Skin epidermis (tissue), 12 donors: ENCODE measurements at regions not wholly inside any gene's neighbourhood (a gene's known extent, or its start where the extent isn't known, plus 50 kb on each side); places are given as distances from the start of the nearest gene placed in this dataset.

Source experiments
- H3K27ac ChIP-seq, 21 experiments: fragments of 200-600 bp; sonication (generic) in 11 of 21; one replicate each; pipeline ENCODE4 v1.5.0; 2020; ENCODE audit warnings: mild to moderate bottlenecking in 3 of 21, inconsistent platforms in 2 of 21, moderate library complexity in 2 of 21
- H3K4me3 ChIP-seq, 7 experiments: fragments of 200-600 bp; sonication (generic) in 2 of 7; one replicate each; pipeline ENCODE4 v1.5.0; 2020; ENCODE audit warnings: inconsistent platforms in 2 of 7, mild to moderate bottlenecking in 2 of 7, moderate library complexity in 1 of 7

GRCh38 chr6:139766796-139767195, 392.3 kb upstream of the CITED2 start:
- Histone ChIP-seq H3K27ac (no peak overlapping the region), H3K4me3 (no peak overlapping the region)

- Histone ChIP-seq H3K27ac (peak overlapping the region in 1 of 21 experiments; percentile 5), H3K4me3 (no peak overlapping the region)
These were observed 391.4 kb upstream of the CITED2 start for GRCh38 chr6:139765825-139766285.

- peak overlapping the region in 15 of 21 experiments; percentile 5 to 80 (median 35) for H3K27ac ChIP-seq
- H3K4me3 ChIP-seq = no peak overlapping the region
These were observed 390.1 kb upstream of the CITED2 start for GRCh38 chr6:139764498-139764986.

GRCh38 chr6:139763468-139764210, 389.2 kb upstream of the CITED2 start:
- peak overlapping the region in 14 of 21 experiments; percentile 2 to 80 (median 37) for H3K27ac ChIP-seq
- no peak overlapping the region for H3K4me3 ChIP-seq

DNA sequence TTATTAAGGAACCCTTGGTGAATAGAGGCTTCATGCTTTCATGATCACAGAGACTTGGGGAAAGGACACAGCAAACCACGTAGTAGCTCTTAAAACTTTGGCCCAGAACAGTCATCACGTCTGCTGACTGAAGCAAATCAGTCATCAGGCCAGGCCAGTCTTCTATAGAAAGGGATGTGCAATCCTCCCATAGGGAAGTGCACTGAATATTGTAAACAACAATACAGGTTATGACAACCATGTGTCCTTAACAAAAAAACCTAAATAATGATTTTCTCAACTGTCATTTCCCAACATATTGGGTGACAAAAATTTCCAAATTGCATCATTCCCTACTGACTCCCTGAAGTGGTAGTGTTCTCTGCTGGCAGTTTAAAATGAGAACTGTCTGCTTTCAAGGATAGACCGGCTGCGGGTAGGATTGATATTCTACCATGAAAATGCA, 388.2 kb upstream of the CITED2 start:
- peak overlapping the region in 1 of 21 experiments; percentile 1 for H3K27ac ChIP-seq
- no peak overlapping the region for H3K4me3 ChIP-seq

DNA sequence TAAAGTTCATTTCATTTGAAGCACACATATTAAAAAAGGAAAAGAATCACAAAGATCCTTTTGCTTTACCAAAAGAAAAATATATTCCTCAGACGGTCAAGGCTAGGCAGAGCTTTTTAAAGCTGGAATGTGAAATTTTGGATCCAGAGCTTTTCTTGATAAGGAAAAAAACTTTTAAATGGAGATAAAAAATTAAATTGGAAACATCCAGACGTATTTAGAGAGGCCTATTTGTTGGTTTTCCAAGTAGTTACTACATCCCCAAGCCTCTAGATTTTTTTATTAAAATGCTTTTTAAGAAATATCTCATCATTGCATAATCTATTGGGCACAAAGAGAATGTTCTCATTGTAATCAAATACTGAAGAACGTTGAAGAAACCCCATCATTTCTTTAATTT, 385.7 kb upstream of the CITED2 start:
- Histone ChIP-seq H3K27ac (no peak overlapping the region), H3K4me3 (no peak overlapping the region)

DNA sequence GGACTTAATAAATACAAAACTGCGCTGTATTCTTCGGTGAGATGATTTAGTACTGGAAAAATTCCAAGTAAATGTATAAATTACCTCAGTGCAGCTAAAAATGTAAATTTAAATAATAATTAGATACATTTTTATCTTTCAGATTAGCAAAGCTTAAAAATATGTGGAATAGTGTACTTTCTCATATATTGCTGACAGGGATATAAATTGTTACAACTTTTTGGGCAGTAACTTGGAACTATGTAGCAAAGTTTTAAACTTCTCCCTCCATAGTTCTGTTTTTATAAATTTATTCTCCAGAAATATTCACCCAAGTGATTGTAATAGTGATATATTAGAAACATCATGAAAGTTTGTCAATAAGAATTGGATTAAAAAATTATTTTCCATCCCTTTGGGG, 384.6 kb upstream of the CITED2 start:
- Histone ChIP-seq H3K4me3 (no peak overlapping the region), H3K27ac (no peak overlapping the region)

DNA sequence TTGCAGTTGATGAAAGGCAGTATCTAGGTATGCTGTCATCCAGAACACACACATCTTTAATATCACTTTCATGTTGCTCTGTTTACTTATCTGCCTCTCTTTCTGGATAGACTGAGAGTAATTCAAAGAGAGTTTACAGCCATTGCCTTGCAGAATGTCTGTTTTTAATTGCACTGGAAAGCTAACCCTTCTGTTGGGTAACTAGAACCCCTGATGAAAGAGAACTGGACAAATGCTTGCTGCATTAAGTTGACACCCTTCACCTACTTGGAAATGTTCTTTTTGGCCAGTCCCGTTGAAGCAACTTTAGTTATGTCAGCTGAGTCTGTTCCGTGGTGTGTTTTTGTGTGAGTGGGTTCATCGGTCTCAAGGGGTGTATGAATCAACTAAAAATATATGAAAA, 383.8 kb upstream of the CITED2 start:
- no peak overlapping the region for H3K4me3 ChIP-seq
- no peak overlapping the region for H3K27ac ChIP-seq

DNA sequence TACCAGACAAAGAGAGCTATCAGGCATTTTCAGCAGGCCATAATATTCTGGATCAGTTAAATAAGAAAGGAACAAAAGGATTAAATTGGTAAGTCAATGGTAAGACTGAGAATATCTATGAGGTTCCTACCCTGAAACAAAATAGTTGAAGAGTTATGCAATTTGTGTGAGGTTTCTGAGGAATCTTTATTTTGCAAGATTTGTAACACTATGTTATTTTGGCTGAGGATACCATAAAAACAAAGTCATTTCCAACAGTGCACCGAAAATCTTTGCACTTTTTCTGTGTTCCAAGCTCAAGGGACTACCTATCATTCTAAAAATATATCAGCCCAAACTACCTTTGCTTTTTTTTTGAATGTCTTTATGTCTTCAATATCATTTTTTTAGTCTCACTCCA, 383.3 kb upstream of the CITED2 start:
- no peak overlapping the region for H3K4me3 ChIP-seq
- H3K27ac ChIP-seq = no peak overlapping the region

DNA sequence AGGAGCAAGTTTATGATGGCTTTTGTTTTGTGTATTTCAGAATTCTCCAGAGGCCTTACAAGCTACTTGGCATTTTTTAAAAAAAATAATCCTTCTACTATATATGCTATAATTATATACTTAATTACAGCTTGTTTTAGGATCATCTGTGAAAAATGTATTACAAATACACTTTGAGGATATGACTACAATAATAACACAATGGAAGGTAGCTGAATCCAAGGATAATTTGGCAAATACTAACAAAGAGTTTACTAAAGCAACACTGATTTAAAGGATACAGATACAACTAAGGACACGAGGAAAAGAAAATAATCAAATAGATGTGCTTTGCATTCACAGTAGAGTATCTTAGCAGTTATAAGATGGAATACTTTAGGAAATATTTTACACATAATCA, 381.9 kb upstream of the CITED2 start:
- Histone ChIP-seq H3K27ac (no peak overlapping the region), H3K4me3 (no peak overlapping the region)

- H3K27ac ChIP-seq = no peak overlapping the region
- H3K4me3 ChIP-seq = no peak overlapping the region
These were observed 380.7 kb upstream of the CITED2 start for GRCh38 chr6:139754898-139755775.

DNA sequence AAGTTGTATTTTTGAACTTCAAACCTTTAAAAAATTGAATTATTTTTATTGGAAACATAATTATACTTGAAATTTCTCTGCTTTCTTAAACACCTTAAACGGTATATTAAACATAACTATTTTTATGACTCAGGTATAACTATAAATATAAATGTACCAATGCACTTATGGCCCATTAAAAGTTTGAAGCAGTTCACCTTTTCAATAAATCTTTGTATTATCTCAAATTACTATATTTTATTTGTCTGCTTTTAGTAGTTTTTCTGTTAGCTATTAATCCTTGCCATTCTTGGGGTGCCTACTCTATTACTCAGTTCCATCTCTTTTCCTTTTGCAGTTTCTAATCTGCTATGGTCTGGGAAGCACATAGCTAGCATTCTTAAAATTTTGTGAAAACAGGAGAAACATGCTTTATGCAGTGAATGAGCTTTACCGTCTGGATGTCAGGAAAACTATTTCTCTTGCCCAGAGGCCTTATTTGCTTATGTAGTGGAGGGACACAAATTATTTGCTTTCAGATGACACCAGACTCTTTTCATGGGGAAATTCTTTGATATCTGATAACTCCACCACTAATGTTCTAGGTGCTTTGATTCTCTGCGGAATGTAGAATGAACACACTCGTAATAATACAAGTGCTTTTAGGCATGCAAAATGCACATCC, 378.9 kb upstream of the CITED2 start:
- no peak overlapping the region for H3K4me3 ChIP-seq
- no peak overlapping the region for H3K27ac ChIP-seq

DNA sequence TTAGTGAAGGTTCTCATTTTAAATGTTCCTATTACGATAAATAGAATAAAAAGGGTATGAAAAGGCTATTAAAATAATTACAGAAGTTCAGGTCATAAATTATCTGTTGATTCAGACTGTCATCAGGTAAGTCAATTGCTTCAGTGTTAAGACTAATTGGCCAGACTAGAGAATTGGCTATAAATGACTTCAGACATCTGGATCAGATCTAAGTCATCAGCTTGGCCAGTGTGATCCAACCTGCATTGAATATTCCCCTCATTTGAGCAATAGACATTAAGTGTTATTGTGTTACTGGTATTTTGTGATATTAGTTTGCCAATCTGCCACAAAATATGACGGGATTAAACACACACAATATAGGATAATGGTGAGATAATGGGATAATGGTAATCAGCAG, 377.6 kb upstream of the CITED2 start:
- no peak overlapping the region for H3K27ac ChIP-seq
- no peak overlapping the region for H3K4me3 ChIP-seq

DNA sequence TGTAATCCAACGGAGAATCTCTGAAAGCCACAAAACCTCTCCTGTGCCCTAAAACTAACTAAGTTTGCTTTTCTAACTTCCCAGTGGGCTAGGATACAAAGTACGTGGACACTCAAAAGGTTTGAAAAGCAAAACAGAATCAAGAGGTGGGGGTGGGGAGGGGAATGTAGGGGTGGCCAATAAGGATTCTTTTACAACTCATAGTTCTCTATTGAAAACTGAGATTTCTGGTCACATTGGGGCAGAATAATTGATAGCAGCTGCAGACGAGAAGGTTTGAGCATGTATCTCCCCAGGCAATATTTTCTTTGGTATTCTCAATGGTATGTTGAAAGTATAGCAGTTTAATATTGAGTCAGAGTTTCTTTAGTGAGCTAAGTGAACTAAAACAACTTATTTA, 376.7 kb upstream of the CITED2 start:
- Histone ChIP-seq H3K27ac (no peak overlapping the region), H3K4me3 (no peak overlapping the region)

GRCh38 chr6:139748353-139749146, 374.1 kb upstream of the CITED2 start:
- H3K4me3 ChIP-seq = no peak overlapping the region

GRCh38 chr6:139747154-139747553, 372.7 kb upstream of the CITED2 start:
- no peak overlapping the region for H3K27ac ChIP-seq

More at GRCh38 chr6:139748353-139749146, 374.1 kb upstream of the CITED2 start:
- H3K27ac ChIP-seq = no peak overlapping the region

GRCh38 chr6:139744891-139745290, 370.4 kb upstream of the CITED2 start:
- Histone ChIP-seq H3K4me3 (no peak overlapping the region), H3K27ac (no peak overlapping the region)

More at GRCh38 chr6:139747154-139747553, 372.7 kb upstream of the CITED2 start:
- no peak overlapping the region for H3K4me3 ChIP-seq

DNA sequence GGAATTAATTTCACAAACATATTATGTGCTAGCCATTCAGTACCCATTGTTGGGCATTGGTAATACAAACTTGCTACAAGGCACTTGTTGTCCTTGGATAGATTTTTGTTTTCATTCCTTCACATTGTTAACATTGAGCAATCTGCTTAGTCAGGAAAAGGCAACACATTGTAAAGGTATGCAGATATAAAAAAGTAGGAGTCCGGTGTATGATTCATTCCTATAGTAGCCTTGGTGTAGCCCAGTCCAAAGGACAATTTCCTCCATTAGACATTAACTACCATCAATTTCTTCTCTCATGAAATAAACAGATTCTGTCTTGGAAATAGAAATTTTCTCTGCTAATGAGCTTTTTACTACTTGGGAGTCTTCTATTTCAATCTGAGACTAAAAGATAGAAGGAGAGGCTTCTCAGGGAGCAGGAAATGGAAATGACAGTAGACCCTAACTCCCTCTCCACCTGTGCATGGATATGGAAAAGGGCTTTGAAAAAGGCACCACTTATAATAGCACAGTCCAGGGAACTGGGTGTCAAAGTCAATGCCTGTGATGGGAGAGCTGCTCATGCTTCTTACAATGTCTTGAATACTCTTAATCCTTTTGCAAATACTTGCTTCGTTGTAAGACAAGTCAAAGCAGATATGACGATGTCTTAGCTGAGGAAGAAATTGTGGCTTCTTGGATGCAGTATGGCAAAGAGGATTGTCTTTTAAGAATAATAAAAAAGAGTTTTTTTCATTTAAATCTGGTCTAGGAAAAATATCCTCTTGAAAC, 369.4 kb upstream of the CITED2 start:
- H3K4me3 ChIP-seq = no peak overlapping the region
- H3K27ac ChIP-seq = no peak overlapping the region
